Right kidney (tissue), 1 donor: ENCODE measurements at regions not wholly inside any gene's neighbourhood (a gene's known extent, or its start where the extent isn't known, plus 50 kb on each side); places are given as distances from the start of the nearest gene placed in this dataset.
A peak's percentile ranks its signal among the peaks of the same experiment; 100 is the strongest.

Source experiments
- DNase-seq: peaks from one replicate; pipeline ENCODE4 v3.0.0-alpha.2; 2016

DNA sequence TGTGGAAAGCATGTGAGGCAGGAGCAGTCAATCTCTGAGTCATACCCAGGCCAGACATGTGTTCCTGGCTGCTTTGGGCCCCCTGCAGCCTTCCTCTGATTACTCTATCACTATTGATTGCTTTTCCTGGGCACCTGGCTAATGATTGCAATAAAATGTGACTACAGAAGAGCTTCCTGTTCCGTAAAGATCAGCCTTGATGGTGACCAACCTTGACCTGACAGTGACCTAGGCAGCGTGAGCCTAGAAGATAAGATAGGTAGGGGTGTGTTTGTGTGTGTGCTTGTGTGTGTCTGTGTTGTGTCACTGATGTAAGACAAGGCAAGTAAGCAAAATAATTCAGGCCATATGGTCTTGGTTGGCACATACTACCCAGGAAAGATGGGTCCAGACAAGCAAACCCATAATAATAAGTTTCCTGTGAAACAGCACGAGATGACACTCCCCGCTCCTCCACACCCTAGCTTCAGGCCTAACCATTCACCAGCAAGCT lies 367.7 kb upstream of the CDH11 start:
- DNase-seq = no peak

DNA sequence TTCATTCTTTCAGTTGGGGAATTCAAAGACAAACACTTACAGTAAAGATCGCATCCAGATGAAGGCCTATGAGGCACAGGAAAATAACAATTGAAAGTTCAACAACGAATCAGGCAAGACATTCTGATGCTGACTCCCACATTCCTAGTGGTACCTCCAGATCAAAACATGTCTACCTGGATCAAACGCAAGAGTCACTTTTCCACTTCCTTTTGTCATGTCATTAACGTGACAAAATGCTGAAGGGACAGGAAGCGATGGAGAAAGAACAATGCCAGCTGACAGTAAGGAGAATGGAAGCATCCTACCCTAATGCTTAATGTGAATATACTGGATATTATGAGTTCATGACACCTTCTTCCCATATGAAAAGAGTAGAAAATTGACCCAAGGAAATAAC lies 365.4 kb upstream of the CDH11 start:
- DNase-seq = no peak

DNA sequence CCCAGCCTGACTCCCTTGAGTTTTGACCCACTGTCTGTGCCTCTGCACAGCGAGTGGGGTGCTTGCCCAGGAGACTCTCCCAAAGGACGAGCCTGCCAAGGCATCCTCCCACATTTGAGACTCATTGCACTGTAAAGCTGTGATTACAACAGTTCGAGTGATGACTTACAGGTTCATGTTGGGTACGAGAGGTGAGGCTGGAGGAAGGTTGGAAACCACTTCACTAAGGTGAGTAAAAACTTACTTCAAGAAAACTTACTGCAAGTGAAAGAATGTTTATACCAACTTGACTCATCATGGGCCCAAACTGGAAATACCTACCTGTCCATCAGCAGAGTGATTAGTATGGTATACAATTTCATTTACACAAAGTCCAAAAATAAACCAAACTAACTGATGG lies 360.1 kb upstream of the CDH11 start:
- DNase-seq = no peak

DNA sequence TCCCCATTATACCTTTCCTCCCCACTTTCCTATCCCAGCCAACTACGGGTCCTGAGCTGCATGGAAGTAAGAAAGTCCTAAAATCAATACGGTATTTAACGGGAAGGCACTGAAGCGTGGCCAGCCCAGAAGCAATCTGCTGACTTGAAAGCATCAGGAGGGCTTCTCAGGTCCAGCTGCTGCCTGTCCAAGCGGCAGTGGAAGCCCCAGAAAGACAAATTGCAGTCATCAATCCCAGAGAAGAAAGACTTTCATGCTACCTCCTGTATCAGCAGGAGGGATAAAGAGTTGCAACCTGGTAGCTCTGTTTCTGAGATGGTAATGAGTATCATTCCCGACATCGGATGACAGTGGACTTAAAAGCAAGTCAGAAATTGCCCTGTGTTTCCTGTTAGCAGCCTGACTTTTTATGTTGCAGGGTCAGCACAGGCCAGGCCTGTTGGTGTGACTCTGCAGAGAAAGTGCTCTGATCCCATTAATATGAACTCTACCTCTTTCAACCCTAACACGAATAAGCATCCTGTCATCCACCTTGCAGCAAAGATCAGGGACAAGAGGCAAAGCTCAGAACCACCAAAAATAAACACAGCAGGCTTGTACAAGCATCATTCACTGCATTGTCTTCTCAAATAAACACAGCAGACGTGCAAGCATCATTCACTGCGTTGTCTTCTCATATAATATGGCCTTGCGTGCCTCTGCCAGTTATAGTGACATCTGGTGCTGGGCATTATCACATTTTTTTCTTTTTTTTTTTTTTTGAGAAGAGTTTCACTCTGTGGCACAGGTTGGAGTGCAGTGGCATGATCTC lies 358.6 kb upstream of the CDH11 start:
- peak; percentile 15 for DNase-seq

DNA sequence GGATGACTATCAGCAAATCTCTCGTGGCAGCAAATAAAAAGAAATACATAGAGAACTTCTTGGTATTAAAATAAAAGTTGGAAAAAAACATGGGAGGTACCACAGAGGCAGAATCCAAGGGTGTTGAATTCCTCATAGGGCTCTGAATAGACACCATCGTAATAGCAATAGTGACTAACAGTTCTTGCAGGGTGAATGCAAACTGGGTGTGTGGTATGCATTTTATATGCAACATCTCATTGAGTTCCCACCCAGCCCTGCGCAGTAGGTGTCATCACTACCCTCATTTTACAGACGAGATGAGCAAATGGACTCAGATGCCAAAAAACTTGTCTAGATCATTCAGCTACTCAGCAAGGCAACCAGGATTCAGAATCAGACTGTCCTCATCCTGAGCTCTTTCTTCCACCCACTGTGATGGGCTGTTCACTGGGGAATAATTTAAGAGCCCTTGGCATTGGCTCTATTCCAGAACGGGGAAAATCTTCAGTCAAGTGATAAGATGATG lies 354.6 kb upstream of the CDH11 start:
- no peak for DNase-seq

DNA sequence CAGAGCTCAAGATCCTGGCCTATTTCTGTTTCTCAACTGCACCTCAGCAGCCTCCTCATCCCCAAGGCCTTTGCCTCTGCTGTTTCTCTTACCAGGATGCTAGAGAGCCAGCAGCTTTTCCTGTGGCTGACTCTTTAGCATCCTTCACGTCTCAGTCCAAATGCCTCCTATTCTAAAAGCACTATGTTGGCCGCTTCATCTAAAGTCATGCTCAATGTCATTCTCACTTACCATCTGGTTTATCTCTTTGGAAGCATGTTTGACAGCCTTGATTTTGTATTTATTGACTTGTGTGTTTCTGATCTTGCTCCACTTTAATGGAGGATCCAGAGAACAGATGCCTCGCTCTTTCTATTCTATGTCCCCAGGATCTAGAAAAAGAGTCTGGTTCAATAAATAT lies 351.8 kb upstream of the CDH11 start:
- no peak for DNase-seq

DNA sequence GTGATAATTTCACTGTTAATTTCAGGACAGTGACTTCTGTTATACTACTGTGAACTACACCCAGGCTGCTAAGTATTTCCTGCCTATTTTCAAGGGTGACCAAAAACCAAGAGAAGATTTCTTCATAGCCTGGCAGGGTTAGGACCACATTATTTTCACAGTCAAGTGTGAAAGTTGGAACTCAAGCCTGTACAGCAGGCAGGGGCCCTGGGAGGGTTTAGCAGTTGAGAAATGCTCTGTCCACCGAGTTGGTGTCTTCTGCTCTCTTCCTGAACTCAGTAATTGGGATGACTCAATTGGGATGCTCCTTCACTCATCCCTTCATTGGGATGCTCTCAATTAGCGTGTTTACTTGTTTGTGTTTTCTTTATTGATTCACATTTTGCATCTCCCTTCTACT lies 347.3 kb upstream of the CDH11 start:
- DNase-seq = no peak

DNA sequence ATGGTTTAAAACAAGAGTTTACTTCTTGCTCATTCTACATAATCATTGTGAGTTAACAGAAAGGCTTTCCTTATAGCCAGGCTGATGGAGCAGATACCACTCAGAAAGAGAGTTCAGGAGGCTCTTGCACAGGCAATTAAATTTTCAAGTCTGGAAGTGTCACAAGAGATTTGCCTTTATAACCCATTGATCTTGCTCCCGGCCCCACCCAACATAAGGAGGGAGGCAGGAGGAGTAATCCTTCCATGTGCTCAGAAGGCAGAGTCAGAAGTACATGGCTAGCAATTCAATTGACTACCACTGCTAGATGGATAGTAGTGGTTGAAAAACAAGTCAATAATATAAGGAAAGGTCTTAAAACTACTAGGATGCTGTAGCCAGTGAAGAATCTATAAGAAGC lies 346.3 kb upstream of the CDH11 start:
- DNase-seq = no peak

DNA sequence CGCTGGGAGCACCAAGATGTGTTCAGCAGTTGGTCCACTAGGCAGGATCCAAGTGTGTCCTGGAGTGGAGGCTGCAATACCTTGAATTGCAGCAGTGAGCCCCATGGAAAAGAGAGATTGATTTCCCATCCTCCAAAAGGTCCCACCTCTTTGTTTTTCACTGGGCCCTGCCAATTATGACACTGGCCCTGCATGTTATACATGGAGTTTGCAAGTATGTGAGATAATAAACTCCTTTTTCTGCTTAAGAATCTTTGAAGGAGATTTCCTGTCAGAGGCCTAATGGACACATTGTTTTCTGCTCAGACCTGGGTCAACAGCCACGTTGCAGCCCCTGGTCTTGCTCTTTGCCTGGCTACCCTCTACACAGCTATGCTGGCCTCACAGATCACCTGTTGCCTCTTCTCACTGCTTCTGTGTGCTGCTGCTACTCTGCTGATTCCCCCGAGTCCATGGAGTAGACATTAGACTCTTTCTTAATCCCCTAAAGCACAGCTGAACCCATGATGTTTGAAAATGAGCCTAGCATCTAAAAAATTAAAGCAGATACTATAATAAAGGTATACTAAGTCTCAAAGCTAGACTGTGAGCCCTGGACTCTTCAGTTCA lies 341.9 kb upstream of the CDH11 start:
- no peak for DNase-seq

DNA sequence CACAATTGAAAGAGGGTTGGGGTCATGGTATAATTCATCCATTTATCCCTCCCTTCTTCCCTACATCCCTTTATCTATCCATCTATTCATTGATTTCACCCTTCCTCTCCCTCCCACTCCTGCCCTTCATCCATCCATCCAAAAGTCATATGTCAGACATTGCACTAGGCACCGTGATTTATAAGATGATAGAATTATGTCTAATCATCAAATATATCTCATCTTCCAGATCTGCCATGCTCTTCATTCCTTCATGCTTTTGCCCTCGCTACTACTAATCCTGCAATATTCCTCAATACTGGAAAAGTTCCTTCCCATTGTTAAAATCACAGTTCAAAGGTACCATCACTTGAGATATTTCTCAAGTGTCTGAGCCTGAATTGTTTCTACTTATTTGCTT lies 335.2 kb upstream of the CDH11 start:
- no peak for DNase-seq

DNA sequence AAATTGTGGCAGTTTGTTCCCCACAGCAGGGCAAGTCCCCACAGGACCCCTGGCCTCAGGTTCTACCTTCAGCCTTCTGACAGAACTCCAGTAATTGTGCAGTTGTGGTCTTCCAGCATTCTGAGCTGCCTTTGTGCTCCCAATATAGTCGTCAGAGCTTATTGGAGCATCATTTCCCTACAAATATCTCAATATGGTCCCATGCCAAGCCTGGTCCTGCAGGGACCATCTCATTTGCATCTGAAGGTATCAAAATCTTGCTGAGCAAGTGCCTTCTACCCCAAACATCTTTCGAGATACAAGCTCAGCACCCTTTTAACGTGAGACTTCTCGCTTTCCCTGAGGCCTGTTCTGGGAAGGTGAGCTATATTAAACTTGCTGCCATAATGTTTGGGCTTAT lies 333.9 kb upstream of the CDH11 start:
- no peak for DNase-seq

DNA sequence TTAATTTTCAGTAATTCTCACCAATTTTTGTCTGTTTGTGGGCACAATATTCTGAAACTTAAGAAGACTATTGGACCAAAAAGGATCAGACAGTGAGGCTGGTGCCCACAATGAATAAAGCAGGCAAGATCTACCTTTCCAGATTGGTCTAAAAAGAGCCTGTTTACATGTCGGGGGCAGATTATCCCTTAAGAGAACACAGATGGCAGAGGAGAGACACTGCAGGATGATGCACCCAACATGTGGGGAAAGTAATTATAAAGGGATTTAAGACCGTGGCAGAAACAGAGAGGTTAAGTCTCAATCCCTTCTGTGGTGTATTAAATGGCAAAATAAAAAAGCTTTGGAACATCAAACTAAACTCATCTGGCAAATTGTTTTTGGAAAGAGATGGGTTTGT lies 331.8 kb upstream of the CDH11 start:
- no peak for DNase-seq

DNA sequence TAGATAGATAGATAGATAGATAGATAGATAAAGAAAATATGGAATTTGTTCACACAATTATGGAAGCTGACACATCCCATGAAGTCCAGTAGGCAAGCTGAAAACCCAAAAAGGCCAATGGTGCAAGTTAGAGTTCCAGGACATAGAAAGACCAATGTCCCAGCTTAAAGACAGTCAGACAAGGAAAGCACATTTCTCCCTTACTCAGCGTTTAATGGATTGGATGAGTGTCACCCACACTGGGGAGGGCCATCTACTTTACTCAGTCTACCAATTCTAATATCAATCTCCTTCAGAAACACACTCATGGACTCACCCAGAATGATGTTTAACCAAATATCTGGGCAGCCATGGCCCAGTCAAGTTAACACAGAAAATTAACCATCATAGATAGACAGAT lies 327.7 kb upstream of the CDH11 start:
- DNase-seq = no peak

DNA sequence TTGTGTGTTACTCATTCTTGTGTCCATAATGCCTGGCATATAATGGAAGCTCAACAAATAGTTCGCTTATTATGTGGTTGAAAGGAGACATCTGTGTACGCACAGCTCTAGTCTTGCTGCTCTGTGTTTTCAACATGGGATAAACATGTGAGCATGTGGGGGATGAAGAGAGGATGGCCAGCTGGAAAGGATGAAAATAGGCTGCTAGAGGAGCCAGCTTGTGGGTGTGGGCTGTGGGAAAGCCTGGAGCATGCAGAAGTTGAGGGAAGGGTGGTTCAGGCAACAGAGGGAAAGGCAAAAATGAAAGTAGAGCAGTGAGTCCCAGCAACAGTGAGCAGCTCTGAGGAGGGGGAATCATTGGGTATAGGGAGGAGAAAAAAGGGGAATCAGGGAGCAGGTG lies 324.6 kb upstream of the CDH11 start:
- DNase-seq = no peak

DNA sequence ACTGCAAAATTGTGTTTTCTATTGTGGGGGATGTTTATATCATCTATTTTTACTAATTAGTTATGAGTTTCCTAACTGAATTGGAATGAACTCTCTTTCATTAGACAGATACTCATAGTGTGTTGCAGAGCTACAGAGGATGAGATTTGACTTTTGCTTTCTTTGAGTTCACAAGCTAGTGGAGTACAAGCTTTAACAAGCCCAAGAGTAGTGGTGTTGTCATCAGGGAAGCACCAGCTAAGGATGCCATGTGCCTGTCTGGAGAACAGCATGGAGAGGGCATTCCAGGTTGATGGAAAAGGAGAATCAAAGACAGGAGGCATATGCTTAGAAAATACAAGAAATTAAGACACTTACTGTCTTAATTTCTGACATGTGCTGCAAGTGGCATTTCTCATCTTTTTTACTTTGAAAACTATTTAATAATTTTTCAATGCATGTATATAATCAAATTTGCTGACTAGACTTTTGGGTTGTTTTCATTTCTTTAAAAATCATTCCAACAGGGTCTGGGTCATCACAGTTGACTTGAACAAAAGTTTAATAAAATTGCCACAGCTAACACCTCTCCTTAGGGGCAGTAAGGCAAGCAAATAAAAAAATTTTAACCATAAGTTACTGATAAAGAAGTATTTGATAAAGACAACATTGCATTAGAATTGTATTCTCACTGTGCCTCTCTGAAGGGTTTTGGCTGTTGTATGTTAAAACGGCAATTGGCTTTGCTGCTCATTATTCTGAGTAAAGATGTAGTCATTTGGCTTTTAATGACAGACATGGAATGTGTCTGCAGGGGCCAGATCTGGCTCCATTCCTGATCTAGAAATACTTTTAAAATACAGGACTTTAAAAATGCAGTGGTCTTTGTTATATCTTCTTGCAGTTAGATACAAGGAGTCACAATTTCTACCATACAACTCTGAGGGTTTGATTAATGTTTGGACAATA lies 323.7 kb upstream of the CDH11 start:
- no peak for DNase-seq

DNA sequence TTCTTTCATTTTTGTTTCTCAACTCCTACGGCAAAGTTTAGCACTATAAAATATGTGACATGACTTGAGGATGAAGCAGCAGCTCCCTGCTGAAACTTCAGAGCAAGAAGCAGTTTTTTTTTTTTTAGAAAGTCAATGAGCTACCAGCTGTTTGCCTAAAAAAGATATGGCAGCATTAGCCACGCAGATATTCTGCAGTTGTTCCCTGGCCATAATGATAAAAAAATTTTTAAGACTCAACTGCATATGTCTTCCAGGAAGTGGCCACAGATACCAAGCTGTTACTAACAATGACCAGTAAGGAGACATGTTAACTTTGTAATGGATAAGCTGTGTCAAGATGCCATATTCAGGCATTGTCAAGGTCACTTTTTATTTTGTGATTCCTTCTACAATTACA lies 319.6 kb upstream of the CDH11 start:
- DNase-seq = no peak

DNA sequence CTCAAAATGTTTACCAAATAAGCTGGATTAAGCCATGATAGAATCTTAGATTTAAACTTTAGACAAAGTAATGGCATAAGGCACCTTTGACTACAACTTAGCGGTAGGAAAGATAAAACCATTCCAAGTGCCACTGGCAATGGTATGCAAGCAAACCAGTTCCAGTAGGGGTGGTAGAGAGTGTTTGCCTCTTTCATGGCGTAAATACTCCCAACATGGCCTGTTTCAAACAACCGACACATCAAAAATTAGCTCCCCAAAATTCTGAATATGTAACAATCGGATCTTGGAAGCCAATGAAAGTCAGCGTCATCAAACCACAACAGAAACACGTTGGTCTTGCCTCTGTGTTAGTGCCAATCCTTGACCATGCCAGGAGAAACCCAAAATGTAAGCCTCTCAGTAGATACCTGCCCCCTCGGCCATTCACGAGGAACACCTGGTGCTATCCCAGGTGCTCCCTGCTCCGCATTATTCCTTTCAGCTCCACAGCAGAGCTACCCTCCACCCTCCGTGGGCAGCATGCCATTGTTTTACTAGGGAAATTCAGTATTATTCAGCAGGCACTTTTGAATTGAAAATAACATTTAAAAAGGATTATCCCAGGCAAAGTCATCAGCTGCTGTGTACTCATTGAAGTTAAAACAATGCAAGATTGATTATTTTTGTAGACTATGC lies 307.8 kb upstream of the CDH11 start:
- DNase-seq = no peak

DNA sequence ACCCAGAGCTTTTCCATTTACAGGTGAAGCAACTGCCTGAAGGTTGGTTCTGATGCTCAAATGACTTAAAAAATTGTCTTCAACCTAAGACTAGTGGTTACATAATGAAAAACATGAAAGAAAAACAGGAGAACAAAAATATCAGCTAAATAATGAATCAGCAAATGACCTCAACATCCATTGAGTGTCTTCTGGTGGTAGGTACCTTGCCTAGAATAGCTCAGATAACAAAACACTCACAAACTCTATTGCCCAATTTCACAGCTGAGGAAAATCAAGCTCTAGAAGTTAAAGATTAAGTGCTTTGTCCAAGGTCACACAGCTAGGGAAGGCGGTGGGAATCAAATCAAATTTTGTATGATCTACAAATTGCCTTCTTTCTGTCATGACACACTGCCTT lies 304.6 kb upstream of the CDH11 start:
- DNase-seq = no peak

DNA sequence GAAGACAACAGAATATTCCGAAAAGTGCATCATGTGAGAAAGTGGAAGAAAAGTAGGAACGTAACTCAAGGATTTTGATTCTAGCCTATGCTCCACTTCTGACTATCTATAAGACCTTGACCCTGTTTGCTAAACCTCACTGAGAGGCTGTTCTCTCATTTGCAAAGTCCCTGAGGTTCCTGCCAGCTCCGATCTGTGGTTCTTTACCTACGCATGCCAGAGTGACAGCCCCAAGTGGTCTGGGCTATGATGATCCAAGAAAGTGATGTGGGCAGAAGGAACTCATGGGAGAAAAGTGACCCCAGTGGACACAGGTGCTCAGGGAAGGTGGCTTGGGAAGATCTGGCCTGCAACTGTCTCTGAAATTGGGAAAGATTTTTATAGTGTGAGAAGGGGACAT lies 301.1 kb upstream of the CDH11 start:
- no peak for DNase-seq

DNA sequence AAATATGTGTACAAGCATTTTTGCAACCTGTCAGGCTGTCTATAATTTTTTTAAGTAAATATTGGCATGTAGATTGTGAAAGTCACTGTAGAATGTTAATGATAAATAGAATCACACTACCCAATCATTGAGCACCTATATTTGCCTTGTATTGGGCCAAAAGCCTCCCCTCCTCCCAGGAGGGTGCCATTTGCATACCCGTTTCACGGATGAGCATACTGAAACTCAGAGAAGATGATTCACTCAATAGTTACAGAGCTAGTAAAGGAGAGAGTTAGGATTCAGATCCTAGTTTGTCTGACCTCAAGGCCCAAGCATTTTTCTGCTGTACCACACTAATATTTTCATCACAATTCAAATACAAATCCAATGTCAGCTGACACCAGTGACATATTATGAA lies 299.7 kb upstream of the CDH11 start:
- DNase-seq = no peak

DNA sequence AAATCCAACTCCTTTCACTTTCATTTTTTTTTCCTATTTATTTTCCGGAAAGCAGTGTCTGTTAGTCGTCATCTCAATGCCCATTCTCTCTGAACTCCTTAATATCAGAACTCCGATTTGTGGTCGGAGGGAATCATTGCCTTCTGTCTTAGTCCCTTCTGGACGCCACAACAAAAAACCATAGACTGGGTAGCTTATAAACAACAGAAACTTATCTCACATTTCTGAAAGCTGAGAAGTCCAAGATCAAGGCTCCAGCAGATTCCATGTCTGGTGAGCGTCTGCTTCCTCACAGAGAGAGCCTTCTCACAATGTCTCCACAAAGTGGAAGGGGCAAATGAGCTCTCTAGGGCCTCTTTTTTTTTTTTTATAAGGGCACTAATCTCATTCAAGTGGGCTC lies 296.6 kb upstream of the CDH11 start:
- no peak for DNase-seq

DNA sequence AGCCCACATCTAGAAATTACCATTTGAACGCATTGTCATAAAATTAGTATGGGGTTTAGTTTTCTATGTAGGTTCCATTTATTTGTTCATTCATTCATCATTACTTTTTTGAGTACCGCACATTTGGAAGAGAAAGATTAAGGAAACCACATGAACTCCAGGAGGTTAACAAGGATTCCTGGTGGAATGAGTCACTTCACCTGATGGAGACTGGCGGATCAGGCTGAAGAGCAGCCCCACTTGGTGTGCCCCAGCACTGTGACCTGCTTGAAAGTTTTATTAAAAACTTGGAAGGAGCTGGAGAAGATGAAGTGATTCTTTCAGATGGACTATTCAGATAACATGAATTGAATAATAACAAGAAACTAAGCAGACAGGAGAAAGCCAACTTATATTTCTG lies 293.6 kb upstream of the CDH11 start:
- DNase-seq = no peak
